Endodermal cell (in vitro differentiated cells): ENCODE measurements at regions not wholly inside any gene's neighbourhood (a gene's known extent, or its start where the extent isn't known, plus 50 kb on each side); places are given as distances from the start of the nearest gene placed in this dataset.

Experiments used
- DNase-seq: peaks from one replicate; pipeline ENCODE4 v3.0.0-alpha.2; 2017
- H3K27ac ChIP-seq: 2 replicates; pipeline ENCODE4 v1.5.1; 2013; ENCODE audit warnings: mild to moderate bottlenecking, low read depth, low read length, moderate library complexity
- H3K27me3 ChIP-seq: 2 replicates; pipeline ENCODE4 v1.6.1; 2013; ENCODE audit warnings: mild to moderate bottlenecking, low read length, moderate library complexity; ENCODE audit not compliant: insufficient read depth, control insufficient read depth, poor library complexity, severe bottlenecking
- H3K36me3 ChIP-seq: 2 replicates; pipeline ENCODE4 v1.7.0; 2013; ENCODE audit warnings: mild to moderate bottlenecking, low read length, moderate library complexity; ENCODE audit not compliant: control insufficient read depth, insufficient read depth
- H3K4me1 ChIP-seq: one replicate; pipeline ENCODE4 v1.7.0; 2013; ENCODE audit warnings: low read length; ENCODE audit not compliant: control insufficient read depth, insufficient read depth
- H3K4me3 ChIP-seq: 2 replicates; pipeline ENCODE4 v1.5.1; 2013; ENCODE audit warnings: mild to moderate bottlenecking, low read length, moderate library complexity
- H3K9ac ChIP-seq: 2 replicates; pipeline ENCODE4 v1.6.1; 2013; ENCODE audit warnings: mild to moderate bottlenecking, low read length, moderate library complexity; ENCODE audit not compliant: poor library complexity, severe bottlenecking; ENCODE audit errors: extremely low read depth
- H3K9me3 ChIP-seq: 2 replicates; pipeline ENCODE4 v1.6.1; 2013; ENCODE audit warnings: mild to moderate bottlenecking, low read length, moderate library complexity; ENCODE audit not compliant: control insufficient read depth
- H3K27ac Mint-ChIP-seq: 2 replicates; pipeline ENCODE4 v1.8.0; 2020; ENCODE audit warnings: mixed read lengths
- H3K27me3 Mint-ChIP-seq: 2 replicates; pipeline ENCODE4 v1.8.0; 2021; ENCODE audit warnings: mild to moderate bottlenecking, mixed read lengths; ENCODE audit not compliant: insufficient read depth
- H3K36me3 Mint-ChIP-seq: 2 replicates; pipeline ENCODE4 v1.8.0; 2020; ENCODE audit warnings: low read depth, mixed read lengths
- H3K4me1 Mint-ChIP-seq: 2 replicates; pipeline ENCODE4 v1.8.0; 2020; ENCODE audit warnings: mixed read lengths
- H3K4me3 Mint-ChIP-seq: 2 replicates; pipeline ENCODE4 v1.8.0; 2020; ENCODE audit warnings: mild to moderate bottlenecking, moderate library complexity, mixed read lengths
- H3K9me3 Mint-ChIP-seq: 2 replicates; pipeline ENCODE4 v1.8.0; 2020; ENCODE audit warnings: mild to moderate bottlenecking, mixed read lengths
- WGBS, 2 experiments: methylation state at CpG; one replicate each; pipeline versions ENCODE4 v1.1.5 to v1.1.7; 2013; ENCODE audit warnings: missing lambda C conversion rate in 2 of 2, mixed read lengths in 1 of 2; ENCODE audit not compliant: insufficient coverage in 1 of 2, insufficient read length in 1 of 2; 5-methylcytosine and 5-hydroxymethylcytosine counted together
- TF ChIP-seq, protein P1 (sequence below): fragments of 200-600 bp; sonication (generic); conservative IDR thresholded peaks from 2 replicates; pipeline ENCODE4 v1.5.0; 2021; ENCODE audit warnings: antibody characterized with exemption, mild to moderate bottlenecking

DNA sequence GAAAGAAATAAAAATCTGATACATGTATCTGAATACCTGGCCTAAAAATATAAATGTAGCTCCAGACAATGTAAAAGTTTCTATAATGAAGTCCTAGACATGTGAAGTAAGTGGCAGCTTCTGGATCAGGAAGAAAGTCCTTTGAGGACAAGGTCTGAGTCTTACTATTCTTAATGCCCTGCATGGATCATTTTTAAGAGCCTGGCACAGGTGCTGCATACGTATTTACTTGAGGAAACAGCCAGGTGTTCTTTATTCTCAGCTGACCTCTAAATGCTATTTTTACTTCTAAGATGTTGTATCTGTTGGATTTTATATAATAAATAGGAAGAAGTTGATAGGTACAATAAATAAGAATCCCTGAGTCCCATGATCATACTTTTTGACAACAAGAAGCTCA is 750.0 kb upstream of the LUZP2 start:
- Mint-ChIP-seq H3K27ac (no peak overlapping the region), H3K36me3 (no peaks in the 10 kb centered on the region), H3K4me1 (no peaks in the 10 kb centered on the region), H3K27me3 (no peaks in the 10 kb centered on the region), H3K9me3 (no peaks in the 10 kb centered on the region), H3K4me3 (no peak overlapping the region)
- no peak for DNase-seq
- H3K27ac ChIP-seq: no peak overlapping the region
- H3K27me3 ChIP-seq: no peaks in the 10 kb centered on the region
- no peaks in the 10 kb centered on the region for H3K36me3 ChIP-seq
- H3K4me3 ChIP-seq: no peak overlapping the region
- H3K9ac ChIP-seq: no peak overlapping the region
- H3K4me1 ChIP-seq: no peaks in the 10 kb centered on the region
- TF ChIP-seq, protein P1, sequence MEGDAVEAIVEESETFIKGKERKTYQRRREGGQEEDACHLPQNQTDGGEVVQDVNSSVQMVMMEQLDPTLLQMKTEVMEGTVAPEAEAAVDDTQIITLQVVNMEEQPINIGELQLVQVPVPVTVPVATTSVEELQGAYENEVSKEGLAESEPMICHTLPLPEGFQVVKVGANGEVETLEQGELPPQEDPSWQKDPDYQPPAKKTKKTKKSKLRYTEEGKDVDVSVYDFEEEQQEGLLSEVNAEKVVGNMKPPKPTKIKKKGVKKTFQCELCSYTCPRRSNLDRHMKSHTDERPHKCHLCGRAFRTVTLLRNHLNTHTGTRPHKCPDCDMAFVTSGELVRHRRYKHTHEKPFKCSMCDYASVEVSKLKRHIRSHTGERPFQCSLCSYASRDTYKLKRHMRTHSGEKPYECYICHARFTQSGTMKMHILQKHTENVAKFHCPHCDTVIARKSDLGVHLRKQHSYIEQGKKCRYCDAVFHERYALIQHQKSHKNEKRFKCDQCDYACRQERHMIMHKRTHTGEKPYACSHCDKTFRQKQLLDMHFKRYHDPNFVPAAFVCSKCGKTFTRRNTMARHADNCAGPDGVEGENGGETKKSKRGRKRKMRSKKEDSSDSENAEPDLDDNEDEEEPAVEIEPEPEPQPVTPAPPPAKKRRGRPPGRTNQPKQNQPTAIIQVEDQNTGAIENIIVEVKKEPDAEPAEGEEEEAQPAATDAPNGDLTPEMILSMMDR: no peak
- H3K9me3 ChIP-seq: no peaks in the 10 kb centered on the region
- 80 to 94% methylated on average over 1 of the region's 1 CpG for WGBS, 2 experiments

DNA sequence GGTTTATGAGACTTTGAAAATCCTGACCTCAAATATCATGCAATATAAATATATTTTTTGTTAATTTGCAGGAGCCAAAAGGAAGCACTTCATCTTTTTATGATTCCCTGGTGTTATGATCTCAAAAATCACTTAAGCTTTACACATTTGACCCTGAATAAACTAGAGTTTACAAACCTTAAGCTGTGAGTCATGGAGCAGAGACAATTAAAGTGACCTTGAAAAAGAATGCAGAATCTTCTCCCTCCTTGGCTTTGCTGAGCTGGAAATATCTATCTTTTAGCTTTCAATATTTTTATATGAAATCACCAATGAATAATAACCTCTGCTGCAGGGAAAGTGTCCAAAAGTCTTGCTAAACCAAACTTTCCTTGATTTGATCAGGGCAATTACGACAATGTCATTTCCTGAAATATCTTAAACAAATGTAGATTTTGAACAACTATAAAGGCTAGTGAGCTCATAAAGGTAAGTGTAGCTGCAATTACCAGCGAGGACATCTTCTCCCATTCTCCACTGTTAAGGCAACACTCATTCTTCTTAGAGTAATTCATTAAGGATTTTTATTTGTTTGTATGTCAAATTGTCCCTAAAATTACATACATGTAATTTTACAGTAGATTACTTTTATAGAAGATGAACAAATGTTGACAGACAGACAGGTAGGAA is 747.0 kb upstream of the LUZP2 start:
- Mint-ChIP-seq H3K27ac (no peak overlapping the region), H3K4me1 (no peaks in the 10 kb centered on the region), H3K9me3 (no peaks in the 10 kb centered on the region), H3K27me3 (no peaks in the 10 kb centered on the region), H3K4me3 (no peak overlapping the region), H3K36me3 (no peaks in the 10 kb centered on the region)
- DNase-seq: no peak
- 88% methylated on average over 2 of the region's 2 CpGs; no CpG with 5 or more reads in 1 of the 2 experiments for WGBS, 2 experiments
- Histone ChIP-seq H3K27ac (no peak overlapping the region), H3K4me1 (no peaks in the 10 kb centered on the region), H3K36me3 (no peaks in the 10 kb centered on the region), H3K9ac (no peak overlapping the region), H3K4me3 (no peak overlapping the region), H3K9me3 (no peaks in the 10 kb centered on the region), H3K27me3 (no peaks in the 10 kb centered on the region)
- TF ChIP-seq, protein P1: no peak

DNA sequence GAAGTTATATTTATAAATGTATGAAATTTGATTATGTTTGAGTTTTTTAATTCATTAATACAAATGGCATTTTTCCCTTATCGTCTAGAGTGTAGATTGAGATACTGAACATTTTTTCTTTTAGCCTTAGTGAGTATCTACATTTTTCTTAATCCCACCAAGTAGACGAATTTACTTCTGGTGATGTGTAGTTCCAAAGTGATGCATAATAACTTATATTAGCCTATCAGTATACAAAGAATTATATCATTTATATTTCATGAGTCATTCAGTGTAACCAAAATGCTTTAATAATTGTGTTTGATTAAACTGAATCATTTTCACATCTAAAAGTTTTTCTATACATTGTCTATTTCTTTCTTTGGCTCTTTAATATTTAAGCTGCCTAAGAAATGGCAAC is 745.6 kb upstream of the LUZP2 start:
- Mint-ChIP-seq H3K9me3 (peaks cover 4% of the 10 kb centered on the region), H3K4me1 (no peaks in the 10 kb centered on the region), H3K27ac (no peak overlapping the region), H3K27me3 (no peaks in the 10 kb centered on the region), H3K4me3 (no peak overlapping the region), H3K36me3 (no peaks in the 10 kb centered on the region)
- no peak overlapping the region for H3K27ac ChIP-seq
- H3K27me3 ChIP-seq: no peaks in the 10 kb centered on the region
- H3K36me3 ChIP-seq: no peaks in the 10 kb centered on the region
- TF ChIP-seq, protein P1: no peak
- WGBS, 2 experiments: 83% methylated on average over 1 of the region's 2 CpGs; no CpG with 5 or more reads in 1 of the 2 experiments
- no peaks in the 10 kb centered on the region for H3K4me1 ChIP-seq
- DNase-seq: no peak
- H3K9me3 ChIP-seq: peaks cover 4% of the 10 kb centered on the region
- no peak overlapping the region for H3K4me3 ChIP-seq
- no peak overlapping the region for H3K9ac ChIP-seq
